ENCODE measurements at regions not wholly inside any gene's neighbourhood (a gene's known extent, or its start where the extent isn't known, plus 50 kb on each side); places are given as distances from the start of the nearest gene placed in this dataset.

DNA sequence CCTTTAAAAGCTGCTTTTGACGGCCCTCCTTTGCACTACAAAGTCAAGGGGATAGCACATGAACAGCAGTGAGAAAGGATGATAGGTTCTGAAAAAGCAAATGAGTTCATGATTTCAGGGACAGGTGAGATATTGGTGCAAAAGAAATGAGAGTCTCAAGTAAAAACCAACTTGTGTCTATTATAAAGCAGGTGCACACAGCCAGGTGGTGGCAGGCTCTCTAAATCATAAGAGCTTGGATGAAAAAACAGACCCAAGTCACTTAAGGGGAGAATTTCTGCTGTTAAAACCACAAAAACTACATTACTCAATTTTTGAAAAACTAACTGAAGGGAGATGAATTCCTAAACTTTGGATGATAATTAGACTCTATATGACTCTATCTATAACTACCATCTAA, 201.5 kb downstream of the SP3 start:
- no peak overlapping the region for H3K4me3 Mint-ChIP-seq
- H3K4me3 ChIP-seq (ENCODE audit: low read length): no peak overlapping the region
- TF ChIP-seq, protein P1, sequence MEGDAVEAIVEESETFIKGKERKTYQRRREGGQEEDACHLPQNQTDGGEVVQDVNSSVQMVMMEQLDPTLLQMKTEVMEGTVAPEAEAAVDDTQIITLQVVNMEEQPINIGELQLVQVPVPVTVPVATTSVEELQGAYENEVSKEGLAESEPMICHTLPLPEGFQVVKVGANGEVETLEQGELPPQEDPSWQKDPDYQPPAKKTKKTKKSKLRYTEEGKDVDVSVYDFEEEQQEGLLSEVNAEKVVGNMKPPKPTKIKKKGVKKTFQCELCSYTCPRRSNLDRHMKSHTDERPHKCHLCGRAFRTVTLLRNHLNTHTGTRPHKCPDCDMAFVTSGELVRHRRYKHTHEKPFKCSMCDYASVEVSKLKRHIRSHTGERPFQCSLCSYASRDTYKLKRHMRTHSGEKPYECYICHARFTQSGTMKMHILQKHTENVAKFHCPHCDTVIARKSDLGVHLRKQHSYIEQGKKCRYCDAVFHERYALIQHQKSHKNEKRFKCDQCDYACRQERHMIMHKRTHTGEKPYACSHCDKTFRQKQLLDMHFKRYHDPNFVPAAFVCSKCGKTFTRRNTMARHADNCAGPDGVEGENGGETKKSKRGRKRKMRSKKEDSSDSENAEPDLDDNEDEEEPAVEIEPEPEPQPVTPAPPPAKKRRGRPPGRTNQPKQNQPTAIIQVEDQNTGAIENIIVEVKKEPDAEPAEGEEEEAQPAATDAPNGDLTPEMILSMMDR (conservative IDR thresholded peaks at IDR 0.05): no peak
- no peak overlapping the region for H3K9ac ChIP-seq (ENCODE audit: extremely low read depth, low read length, poor library complexity, severe bottlenecking)
- WGBS, 2 experiments (ENCODE audit: insufficient coverage in 1 of 2, insufficient read length in 1 of 2): 88 to 100% methylated on average over 1 of the region's 1 CpG
- H3K9me3 Mint-ChIP-seq: no peaks in the 10 kb centered on the region
- peaks cover 7% of the 10 kb centered on the region for H3K27me3 ChIP-seq (ENCODE audit: control insufficient read depth, insufficient read depth, low read length, poor library complexity, severe bottlenecking)
- no peaks in the 10 kb centered on the region for H3K27me3 Mint-ChIP-seq (ENCODE audit: insufficient read depth)
- H3K4me1 Mint-ChIP-seq: peaks cover 11% of the 10 kb centered on the region
- H3K36me3 ChIP-seq (ENCODE audit: control insufficient read depth, insufficient read depth, low read length): no peaks in the 10 kb centered on the region
- no peaks in the 10 kb centered on the region for H3K4me1 ChIP-seq (ENCODE audit: control insufficient read depth, insufficient read depth, low read length)
- no peaks in the 10 kb centered on the region for H3K9me3 ChIP-seq (ENCODE audit: control insufficient read depth, low read length)
- H3K36me3 Mint-ChIP-seq (ENCODE audit: low read depth): no peaks in the 10 kb centered on the region
- no peak overlapping the region for H3K27ac ChIP-seq (ENCODE audit: low read depth, low read length)
- no peak overlapping the region for H3K27ac Mint-ChIP-seq
- DNase-seq: no peak

DNA sequence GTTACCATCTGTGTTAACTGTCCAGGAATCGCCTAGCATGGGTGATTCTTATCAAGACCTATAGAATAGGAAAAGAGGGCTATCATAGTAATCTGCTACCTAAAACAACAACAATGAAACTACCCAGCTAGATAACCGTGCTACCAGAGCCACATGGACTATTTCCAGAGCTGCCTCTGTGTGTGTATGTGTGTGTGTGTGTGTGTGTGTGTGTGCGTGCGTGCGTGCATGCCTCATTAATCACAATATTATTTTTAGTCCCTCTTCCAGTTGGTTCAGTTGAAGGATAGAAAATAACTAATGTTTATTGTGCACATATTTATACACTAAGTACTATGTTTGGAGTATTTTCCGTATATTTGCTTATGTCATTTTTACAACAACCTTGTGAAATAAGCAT, 201.1 kb downstream of the SP3 start:
- Histone ChIP-seq H3K27me3 (ENCODE audit: control insufficient read depth, insufficient read depth, low read length, poor library complexity, severe bottlenecking) (peaks cover 7% of the 10 kb centered on the region), H3K4me1 (ENCODE audit: control insufficient read depth, insufficient read depth, low read length) (no peaks in the 10 kb centered on the region), H3K9ac (ENCODE audit: extremely low read depth, low read length, poor library complexity, severe bottlenecking) (no peak overlapping the region), H3K4me3 (ENCODE audit: low read length) (no peak overlapping the region), H3K36me3 (ENCODE audit: control insufficient read depth, insufficient read depth, low read length) (no peaks in the 10 kb centered on the region), H3K9me3 (ENCODE audit: control insufficient read depth, low read length) (no peaks in the 10 kb centered on the region), H3K27ac (ENCODE audit: low read depth, low read length) (no peak overlapping the region)
- Mint-ChIP-seq H3K36me3 (ENCODE audit: low read depth) (no peaks in the 10 kb centered on the region), H3K4me3 (no peak overlapping the region), H3K27me3 (ENCODE audit: insufficient read depth) (no peaks in the 10 kb centered on the region), H3K9me3 (no peaks in the 10 kb centered on the region), H3K27ac (no peak overlapping the region), H3K4me1 (peaks cover 8% of the 10 kb centered on the region)
- TF ChIP-seq, protein P1 (conservative IDR thresholded peaks at IDR 0.05): no peak
- DNase-seq: no peak
- WGBS, 2 experiments (ENCODE audit: insufficient coverage in 1 of 2, insufficient read length in 1 of 2): 67% methylated on average over 1 of the region's 6 CpGs; no CpG with 5 or more reads in 1 of the 2 experiments

DNA sequence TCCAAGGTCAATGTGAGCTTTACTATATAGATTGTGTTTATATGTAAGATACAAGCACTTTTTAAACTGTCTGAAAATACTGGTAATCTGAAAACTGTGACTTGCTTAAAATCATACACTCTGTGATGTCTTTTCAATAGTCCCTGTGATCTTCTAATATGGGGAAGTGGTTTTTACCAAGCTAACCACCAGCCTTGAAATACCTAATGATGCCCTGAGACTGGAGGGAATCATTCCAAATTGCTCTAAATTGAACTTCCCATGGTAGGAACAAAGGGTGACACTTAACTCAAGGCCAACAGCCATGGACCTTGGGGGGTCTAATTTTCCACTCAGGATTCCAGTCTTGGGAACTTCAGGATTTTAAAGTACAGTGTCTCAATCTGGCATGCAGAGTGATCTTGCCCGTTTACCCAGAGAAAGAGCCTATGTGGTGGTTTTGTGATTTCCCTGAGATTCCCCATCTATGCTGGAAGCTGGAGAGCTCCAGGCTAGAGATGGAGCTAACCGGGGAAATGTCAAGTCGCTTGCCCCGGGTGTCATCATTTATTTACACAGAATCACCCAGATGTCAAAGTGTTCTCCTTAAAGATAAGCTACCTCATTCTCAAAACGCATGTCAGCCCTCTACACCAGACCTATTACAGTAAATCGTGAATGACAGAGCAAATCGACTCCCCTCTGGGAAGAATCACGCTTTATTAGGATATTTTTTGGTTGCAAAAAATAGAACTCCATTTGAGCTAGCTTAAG, 198.5 kb downstream of the SP3 start:
- Mint-ChIP-seq H3K27ac (no peak overlapping the region), H3K4me3 (no peak overlapping the region), H3K4me1 (peaks cover 6% of the 10 kb centered on the region), H3K27me3 (ENCODE audit: insufficient read depth) (no peaks in the 10 kb centered on the region), H3K9me3 (no peaks in the 10 kb centered on the region), H3K36me3 (ENCODE audit: low read depth) (no peaks in the 10 kb centered on the region)
- TF ChIP-seq, protein P1 (conservative IDR thresholded peaks at IDR 0.05): no peak
- Histone ChIP-seq H3K27ac (ENCODE audit: low read depth, low read length) (no peak overlapping the region), H3K9ac (ENCODE audit: extremely low read depth, low read length, poor library complexity, severe bottlenecking) (no peak overlapping the region), H3K27me3 (ENCODE audit: control insufficient read depth, insufficient read depth, low read length, poor library complexity, severe bottlenecking) (peaks cover 7% of the 10 kb centered on the region), H3K36me3 (ENCODE audit: control insufficient read depth, insufficient read depth, low read length) (no peaks in the 10 kb centered on the region), H3K4me1 (ENCODE audit: control insufficient read depth, insufficient read depth, low read length) (peaks cover 2% of the 10 kb centered on the region), H3K4me3 (ENCODE audit: low read length) (no peak overlapping the region), H3K9me3 (ENCODE audit: control insufficient read depth, low read length) (no peaks in the 10 kb centered on the region)
- 92 to 97% methylated on average over 3 to 8 of the region's 8 CpGs for WGBS, 2 experiments (ENCODE audit: insufficient coverage in 1 of 2, insufficient read length in 1 of 2)
- DNase-seq: no peak
